PFSK-1 (cell line): ENCODE measurements at regions not wholly inside any gene's neighbourhood (a gene's known extent, or its start where the extent isn't known, plus 50 kb on each side); places are given as distances from the start of the nearest gene placed in this dataset.

Source experiments
- FOXP2 ChIP-seq: optimal IDR thresholded peaks from 2 replicates; pipeline ENCODE3; 2011; ENCODE audit warnings: borderline replicate concordance, control low read depth, inconsistent platforms; ENCODE audit not compliant: insufficient read depth; ENCODE audit errors: extremely low read length, extremely low read depth
- POLR2AphosphoS5 ChIP-seq: IDR thresholded peaks from 2 replicates; pipeline ENCODE4 v1.6.1; 2012; ENCODE audit warnings: low read depth, mild to moderate bottlenecking, control low read depth, low read length, moderate library complexity
- SIN3A ChIP-seq: IDR thresholded peaks from 2 replicates; pipeline ENCODE4 v1.6.1; 2012; ENCODE audit warnings: mild to moderate bottlenecking, low read length, moderate library complexity, borderline replicate concordance; ENCODE audit not compliant: insufficient read depth
- TAF1 ChIP-seq: IDR thresholded peaks from 2 replicates; pipeline ENCODE4 v1.6.1; 2012; ENCODE audit warnings: low read length, control low read depth, borderline replicate concordance; ENCODE audit not compliant: insufficient read depth
- TF ChIP-seq, protein P1 (sequence below), 2 experiments: IDR thresholded peaks; 2 replicates each; pipeline versions ENCODE4 v1.6.1 to v1.8.0; 2011 to 2012; ENCODE audit warnings: low read depth in 2 of 2, low read length in 2 of 2, control low read depth in 1 of 2, inconsistent platforms in 1 of 2, mild to moderate bottlenecking in 1 of 2, moderate library complexity in 1 of 2; ENCODE audit not compliant: insufficient read depth in 1 of 2

DNA sequence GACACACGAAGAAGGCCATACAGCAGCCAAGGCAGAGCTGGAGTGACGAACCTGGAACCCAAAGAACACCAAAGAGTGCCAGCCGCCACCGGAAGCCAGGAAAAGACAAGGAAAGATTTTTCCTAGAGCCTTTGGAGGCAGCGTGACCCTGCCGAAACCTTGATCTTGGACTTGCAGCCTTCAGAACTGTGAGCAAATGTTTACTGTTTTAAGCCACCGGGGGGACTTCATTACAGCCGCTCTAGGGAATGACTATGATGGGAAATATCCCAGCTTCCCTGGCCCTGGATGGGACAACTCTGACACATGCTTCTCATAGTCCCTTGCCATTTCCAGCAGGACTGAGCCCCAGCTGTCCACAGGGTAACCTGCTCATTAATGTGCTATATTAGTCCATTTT, 270.6 kb downstream of the HAPSTR1 start:
- TF ChIP-seq, protein P1, sequence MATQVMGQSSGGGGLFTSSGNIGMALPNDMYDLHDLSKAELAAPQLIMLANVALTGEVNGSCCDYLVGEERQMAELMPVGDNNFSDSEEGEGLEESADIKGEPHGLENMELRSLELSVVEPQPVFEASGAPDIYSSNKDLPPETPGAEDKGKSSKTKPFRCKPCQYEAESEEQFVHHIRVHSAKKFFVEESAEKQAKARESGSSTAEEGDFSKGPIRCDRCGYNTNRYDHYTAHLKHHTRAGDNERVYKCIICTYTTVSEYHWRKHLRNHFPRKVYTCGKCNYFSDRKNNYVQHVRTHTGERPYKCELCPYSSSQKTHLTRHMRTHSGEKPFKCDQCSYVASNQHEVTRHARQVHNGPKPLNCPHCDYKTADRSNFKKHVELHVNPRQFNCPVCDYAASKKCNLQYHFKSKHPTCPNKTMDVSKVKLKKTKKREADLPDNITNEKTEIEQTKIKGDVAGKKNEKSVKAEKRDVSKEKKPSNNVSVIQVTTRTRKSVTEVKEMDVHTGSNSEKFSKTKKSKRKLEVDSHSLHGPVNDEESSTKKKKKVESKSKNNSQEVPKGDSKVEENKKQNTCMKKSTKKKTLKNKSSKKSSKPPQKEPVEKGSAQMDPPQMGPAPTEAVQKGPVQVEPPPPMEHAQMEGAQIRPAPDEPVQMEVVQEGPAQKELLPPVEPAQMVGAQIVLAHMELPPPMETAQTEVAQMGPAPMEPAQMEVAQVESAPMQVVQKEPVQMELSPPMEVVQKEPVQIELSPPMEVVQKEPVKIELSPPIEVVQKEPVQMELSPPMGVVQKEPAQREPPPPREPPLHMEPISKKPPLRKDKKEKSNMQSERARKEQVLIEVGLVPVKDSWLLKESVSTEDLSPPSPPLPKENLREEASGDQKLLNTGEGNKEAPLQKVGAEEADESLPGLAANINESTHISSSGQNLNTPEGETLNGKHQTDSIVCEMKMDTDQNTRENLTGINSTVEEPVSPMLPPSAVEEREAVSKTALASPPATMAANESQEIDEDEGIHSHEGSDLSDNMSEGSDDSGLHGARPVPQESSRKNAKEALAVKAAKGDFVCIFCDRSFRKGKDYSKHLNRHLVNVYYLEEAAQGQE (IDR thresholded peaks at IDR 0.05; ENCODE audit: insufficient read depth in 1 of 2, low read depth in 2 of 2, low read length in 2 of 2): no peak
- no peak for TF ChIP-seq SIN3A
- no peak for TF ChIP-seq TAF1
- no peak for TF ChIP-seq FOXP2
- TF ChIP-seq POLR2AphosphoS5: no peak

DNA sequence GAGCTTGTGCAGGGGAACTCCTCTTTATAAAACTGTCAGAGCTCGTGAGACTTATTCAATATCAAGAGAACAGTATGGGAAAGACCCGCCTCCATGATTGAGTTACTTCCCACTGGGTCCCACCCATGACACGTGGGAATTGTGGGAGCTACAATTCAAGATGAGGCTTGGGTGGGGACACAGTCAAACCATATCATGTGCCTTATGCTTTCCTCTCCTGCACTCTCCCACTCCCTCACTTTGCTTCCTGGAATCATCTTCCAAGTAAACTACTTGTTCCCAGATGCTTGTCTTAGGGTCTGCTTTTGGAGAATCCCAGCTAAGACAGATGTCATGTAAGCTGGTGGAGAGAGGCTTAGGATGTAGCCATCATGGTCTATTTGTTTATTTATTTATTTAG, 271.2 kb downstream of the HAPSTR1 start:
- TF ChIP-seq, protein P1 (IDR thresholded peaks at IDR 0.05; ENCODE audit: insufficient read depth in 1 of 2, low read depth in 2 of 2, low read length in 2 of 2): no peak
- TF ChIP-seq FOXP2 (no peak), TAF1 (no peak), POLR2AphosphoS5 (no peak), SIN3A (no peak)

DNA sequence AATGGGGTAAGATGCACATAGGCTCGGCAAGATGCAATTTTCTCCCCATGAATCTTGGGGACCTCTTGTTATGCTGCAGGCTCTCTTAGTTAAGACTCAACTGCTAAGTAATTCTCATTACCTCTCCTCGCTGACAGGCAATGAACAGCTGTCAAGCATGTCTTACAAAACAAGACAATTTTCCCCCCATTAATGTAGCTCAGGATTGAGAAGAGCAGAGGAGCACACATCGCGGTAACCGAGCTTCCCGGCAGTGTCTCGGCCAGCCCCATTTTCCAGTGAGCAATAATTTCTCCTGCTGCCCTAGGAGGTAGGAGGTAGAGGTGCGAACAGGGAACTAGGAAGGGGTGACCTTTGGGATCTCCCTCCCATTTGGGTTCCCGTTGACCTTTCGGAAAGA, 272.1 kb downstream of the HAPSTR1 start:
- TF ChIP-seq SIN3A: no peak

DNA sequence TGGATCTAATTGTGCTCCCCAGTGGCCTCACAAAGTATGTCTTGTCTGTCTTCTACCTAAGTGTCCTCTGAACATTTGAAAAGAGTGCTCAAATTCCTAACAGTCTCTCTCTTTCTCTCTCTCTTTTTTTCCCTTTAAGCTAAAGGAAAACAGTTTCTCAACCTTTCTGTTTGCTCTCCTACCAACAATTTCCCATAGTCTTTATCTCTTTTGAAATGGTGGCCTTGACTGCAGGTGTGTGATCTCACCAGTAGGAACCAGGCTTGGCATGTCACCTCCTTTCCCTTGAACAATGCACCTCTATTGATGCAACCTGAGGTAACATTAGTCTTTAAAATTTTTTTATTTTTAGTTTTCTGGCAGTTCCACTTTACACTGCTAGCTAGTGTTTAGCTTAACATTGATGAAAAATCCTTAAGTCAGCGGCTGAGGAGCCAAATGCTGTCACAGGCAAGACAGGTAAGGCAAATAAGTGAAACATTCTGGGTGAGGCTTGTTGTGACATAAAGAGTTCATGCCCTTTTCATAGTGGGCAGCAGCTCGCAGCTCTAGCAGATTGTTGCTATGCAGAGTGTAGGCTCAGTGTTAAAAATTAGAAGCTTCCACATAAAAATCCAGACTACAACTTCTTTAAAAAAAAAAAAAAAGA, 273.4 kb downstream of the HAPSTR1 start:
- TF ChIP-seq TAF1 (no peak), POLR2AphosphoS5 (no peak), SIN3A (no peak), FOXP2 (no peak)
- TF ChIP-seq, protein P1 (IDR thresholded peaks at IDR 0.05; ENCODE audit: insufficient read depth in 1 of 2, low read depth in 2 of 2, low read length in 2 of 2): no peak

DNA sequence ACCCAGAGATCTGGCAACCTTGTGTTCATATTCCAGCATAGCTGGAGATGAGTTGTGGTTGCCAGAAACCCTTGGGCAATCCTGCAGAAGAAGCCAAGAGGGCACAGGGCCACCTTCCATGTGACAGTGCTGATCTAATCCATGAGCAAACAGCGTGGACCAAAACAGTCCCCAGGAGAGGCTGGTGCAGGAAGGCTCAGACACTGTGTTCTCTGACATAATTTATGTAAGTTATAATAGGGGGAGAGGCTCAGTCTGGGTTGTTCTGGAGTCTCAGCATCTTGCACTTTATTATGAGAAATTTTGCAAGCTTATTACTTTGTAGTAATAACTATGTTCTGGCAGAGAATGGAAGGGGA, 273.9 kb downstream of the HAPSTR1 start:
- TF ChIP-seq SIN3A (no peak), POLR2AphosphoS5 (no peak), FOXP2 (no peak), TAF1 (no peak)
- TF ChIP-seq, protein P1 (IDR thresholded peaks at IDR 0.05; ENCODE audit: insufficient read depth in 1 of 2, low read depth in 2 of 2, low read length in 2 of 2): no peak
